GM21367 (cell line): ENCODE measurements at regions not wholly inside any gene's neighbourhood (a gene's known extent, or its start where the extent isn't known, plus 50 kb on each side); places are given as distances from the start of the nearest gene placed in this dataset.
"Not testable (repeated sequence)": the region's sequence is repeated elsewhere in the genome, so short reads cannot be mapped to it uniquely, and the experiment has no call there.

Source experiments
- ATAC-seq: cut with Tn5 transposase; IDR thresholded peaks from one replicate; pipeline ENCODE4 v1.9.1; 2021; ENCODE audit not compliant: unreplicated experiment

- no peak for ATAC-seq
These were observed 295.4 kb upstream of the RIOK2 start for GRCh38 chr5:97478483-97478882.

GRCh38 chr5:97480313-97480712 is 297.3 kb upstream of the RIOK2 start:
- ATAC-seq: no peak

- ATAC-seq: no peak
These were observed 305.1 kb upstream of the RIOK2 start for GRCh38 chr5:97488126-97488668.

- no peak for ATAC-seq
These were observed 306.2 kb upstream of the RIOK2 start for GRCh38 chr5:97489010-97489840.

GRCh38 chr5:97494465-97494864 is 311.4 kb upstream of the RIOK2 start:
- ATAC-seq: no peak

- ATAC-seq: no peak
These were observed 312.3 kb upstream of the RIOK2 start for GRCh38 chr5:97495301-97495700.

- ATAC-seq: no peak
These were observed 313.0 kb upstream of the RIOK2 start for GRCh38 chr5:97496037-97496436.

GRCh38 chr5:97498657-97499056 is 315.6 kb upstream of the RIOK2 start:
- no peak for ATAC-seq

- ATAC-seq: no peak
These were observed 316.6 kb upstream of the RIOK2 start for GRCh38 chr5:97499605-97500004.

- no peak for ATAC-seq
These were observed 318.4 kb upstream of the RIOK2 start for GRCh38 chr5:97501286-97501964.

- ATAC-seq: no peak
These were observed 318.9 kb upstream of the RIOK2 start for GRCh38 chr5:97501965-97502305.

GRCh38 chr5:97508864-97509263 is 325.8 kb upstream of the RIOK2 start:
- ATAC-seq: no peak

- not testable (repeated sequence) for ATAC-seq
These were observed 336.5 kb upstream of the RIOK2 start for GRCh38 chr5:97519565-97519964.

GRCh38 chr5:97523336-97523735 is 340.3 kb upstream of the RIOK2 start:
- not testable (repeated sequence) for ATAC-seq

GRCh38 chr5:97525780-97526179 is 342.7 kb upstream of the RIOK2 start:
- no peak for ATAC-seq

- no peak for ATAC-seq
These were observed 345.9 kb upstream of the RIOK2 start for GRCh38 chr5:97528941-97529340.

- no peak for ATAC-seq
These were observed 346.4 kb upstream of the RIOK2 start for GRCh38 chr5:97529354-97529985.

GRCh38 chr5:97531549-97531948 is 348.5 kb upstream of the RIOK2 start:
- peak; percentile 54 for ATAC-seq

- ATAC-seq: peak; percentile 71
These were observed 351.1 kb upstream of the RIOK2 start for GRCh38 chr5:97534166-97534565.

GRCh38 chr5:97536683-97537082 is 353.6 kb upstream of the RIOK2 start:
- no peak for ATAC-seq

- no peak for ATAC-seq
These were observed 355.9 kb upstream of the RIOK2 start for GRCh38 chr5:97538912-97539311.

GRCh38 chr5:97541864-97542263 is 358.8 kb upstream of the RIOK2 start:
- ATAC-seq: no peak
